Psoas muscle (tissue), 7 donors: ENCODE measurements at regions not wholly inside any gene's neighbourhood (a gene's known extent, or its start where the extent isn't known, plus 50 kb on each side); places are given as distances from the start of the nearest gene placed in this dataset.

Source experiments
- ATAC-seq, 4 donors: fragments of 200-7000 bp; cut with Tn5 transposase; one replicate each; pipeline ENCODE4 v1.9.1; 2020; ENCODE audit warnings: moderate library complexity in 3 of 4, mild to moderate bottlenecking in 2 of 4
- DNase-seq, 2 donors: peaks; one replicate each; pipeline ENCODE4 v3.0.0-alpha.2; 2020
- H3K27ac ChIP-seq: fragments of 200-600 bp; one replicate; pipeline ENCODE4 v1.8.0; 2022
- H3K27me3 ChIP-seq, 3 donors: fragments of 200-600 bp in 1 of 3; one replicate each; pipeline versions ENCODE4 v1.6.1 to v1.8.0; 2013 to 2022; ENCODE audit warnings: low read length in 2 of 3, mild to moderate bottlenecking in 2 of 3, moderate library complexity in 1 of 3; ENCODE audit not compliant: insufficient read depth in 3 of 3
- H3K36me3 ChIP-seq, 2 donors: fragments of 200-600 bp in 1 of 2; one replicate each; pipeline versions ENCODE4 v1.6.1 to v1.8.0; 2013 to 2022; ENCODE audit warnings: low read depth in 1 of 2, mild to moderate bottlenecking in 1 of 2, moderate library complexity in 1 of 2; ENCODE audit not compliant: insufficient read depth in 1 of 2
- H3K4me1 ChIP-seq: fragments of 200-600 bp; one replicate; pipeline ENCODE4 v1.8.0; 2022
- H3K4me3 ChIP-seq: fragments of 200-600 bp; one replicate; pipeline ENCODE4 v1.8.0; 2022; ENCODE audit warnings: mild to moderate bottlenecking
- H3K9me3 ChIP-seq: fragments of 200-600 bp; one replicate; pipeline ENCODE4 v1.8.0; 2022
- WGBS, 3 donors: extraction: QIAGEN DNeasy Blood & Tissue Kit; methylation state at CpG; one replicate each; pipeline versions ENCODE4 v1.1.6 to v1.1.7; 2013; 5-methylcytosine and 5-hydroxymethylcytosine counted together
- intact Hi-C, 2 donors: fragments of 100-400 bp; cut with DNase I; formaldehyde crosslinking; loops; one replicate each; pipeline versions ENCODE4 v1.11.0 to v1.14.2; 2022
- TF ChIP-seq, protein P1 (sequence below): fragments of 200-600 bp; IDR thresholded peaks from one replicate; pipeline ENCODE4 v1.8.0; 2022; ENCODE audit warnings: antibody characterized with exemption
- donor health status: healthy with polysubstance abuse.
- donor health status: DM: no; HTN: no; CAD: no; lungs with moderate emphysema.
- donor health status: Bipolar disorder and iron deficiency.
- donor health status: healthy.
- donor health status: DM: yes; HTN: yes; CAD: no.
- donor health status: DM: no; HTN: no; CAD: no.
- donor health status: DM: yes; HTN: yes; CAD: no.

GRCh38 chr7:91691865-91692264, 188.6 kb downstream of the MTERF1 start:
- no peak overlapping the region for H3K4me3 ChIP-seq
- no peak for ATAC-seq
- no peaks in the 10 kb centered on the region for H3K9me3 ChIP-seq
- intact Hi-C loops, result no loop called here
- no peaks in the 10 kb centered on the region for H3K36me3 ChIP-seq
- H3K27ac ChIP-seq, result no peak overlapping the region
- H3K27me3 ChIP-seq, result no peaks in the 10 kb centered on the region
- no peak for DNase-seq
- 87 to 88% (median 88%) methylated on average over 6 of the region's 6 CpGs for WGBS, 3 donors
- TF ChIP-seq, protein P1, sequence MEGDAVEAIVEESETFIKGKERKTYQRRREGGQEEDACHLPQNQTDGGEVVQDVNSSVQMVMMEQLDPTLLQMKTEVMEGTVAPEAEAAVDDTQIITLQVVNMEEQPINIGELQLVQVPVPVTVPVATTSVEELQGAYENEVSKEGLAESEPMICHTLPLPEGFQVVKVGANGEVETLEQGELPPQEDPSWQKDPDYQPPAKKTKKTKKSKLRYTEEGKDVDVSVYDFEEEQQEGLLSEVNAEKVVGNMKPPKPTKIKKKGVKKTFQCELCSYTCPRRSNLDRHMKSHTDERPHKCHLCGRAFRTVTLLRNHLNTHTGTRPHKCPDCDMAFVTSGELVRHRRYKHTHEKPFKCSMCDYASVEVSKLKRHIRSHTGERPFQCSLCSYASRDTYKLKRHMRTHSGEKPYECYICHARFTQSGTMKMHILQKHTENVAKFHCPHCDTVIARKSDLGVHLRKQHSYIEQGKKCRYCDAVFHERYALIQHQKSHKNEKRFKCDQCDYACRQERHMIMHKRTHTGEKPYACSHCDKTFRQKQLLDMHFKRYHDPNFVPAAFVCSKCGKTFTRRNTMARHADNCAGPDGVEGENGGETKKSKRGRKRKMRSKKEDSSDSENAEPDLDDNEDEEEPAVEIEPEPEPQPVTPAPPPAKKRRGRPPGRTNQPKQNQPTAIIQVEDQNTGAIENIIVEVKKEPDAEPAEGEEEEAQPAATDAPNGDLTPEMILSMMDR, result no peak
- H3K4me1 ChIP-seq, result no peaks in the 10 kb centered on the region

- no peak overlapping the region for H3K27ac ChIP-seq
- intact Hi-C loops, result no loop called here
- no peaks in the 10 kb centered on the region for H3K27me3 ChIP-seq
- no peaks in the 10 kb centered on the region for H3K4me1 ChIP-seq
- no peak for DNase-seq
- no peaks in the 10 kb centered on the region for H3K9me3 ChIP-seq
- TF ChIP-seq, protein P1, result no peak
- no peak overlapping the region for H3K4me3 ChIP-seq
- H3K36me3 ChIP-seq, result no peaks in the 10 kb centered on the region
- no peak for ATAC-seq
- 28 to 33% (median 31%) methylated on average over 3 of the region's 3 CpGs for WGBS, 3 donors
Measured at GRCh38 chr7:91692800-91693199, 187.7 kb downstream of the MTERF1 start.

DNA sequence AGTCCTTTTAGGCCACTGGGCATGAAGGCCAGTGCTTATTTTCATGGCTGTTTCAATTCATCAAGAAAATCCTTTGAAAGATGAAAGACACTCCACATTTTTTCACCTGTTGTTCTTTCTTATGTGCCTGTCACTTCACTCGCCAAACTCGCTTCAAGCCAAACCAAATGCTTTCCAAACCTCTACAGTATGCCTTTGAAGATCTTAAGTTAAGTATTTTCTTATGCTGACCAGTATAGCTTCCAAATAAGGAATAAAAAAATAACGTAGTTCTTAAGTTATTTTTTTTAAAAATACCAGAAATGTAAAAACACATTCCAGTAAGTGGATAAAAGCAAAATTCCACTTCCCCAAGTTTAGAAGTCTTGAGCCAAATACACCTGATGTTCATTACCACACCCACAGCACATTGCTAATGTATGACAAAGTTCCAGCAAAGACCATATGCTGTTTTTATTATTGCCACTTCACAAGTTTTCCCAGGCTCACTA, 186.1 kb downstream of the MTERF1 start:
- intact Hi-C loops, result no loop called here

DNA sequence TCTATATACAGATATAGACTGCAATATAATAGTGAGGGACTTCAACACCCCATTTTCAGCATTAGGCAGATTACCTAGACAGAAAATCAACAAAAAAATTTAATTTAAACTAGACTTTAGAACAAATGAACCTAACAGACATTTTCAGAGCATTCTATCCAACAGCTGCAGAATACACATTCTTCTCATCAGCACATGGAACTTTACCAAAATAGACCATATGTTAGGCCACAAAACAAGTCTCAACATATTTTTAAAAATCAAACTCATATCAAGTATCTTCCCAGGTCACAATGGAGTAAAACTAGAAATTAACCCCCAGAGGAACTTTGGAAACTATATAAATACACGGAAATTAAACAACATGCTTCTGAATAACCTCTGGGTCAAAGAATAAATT, 169.6 kb downstream of the MTERF1 start:
- no peak for ATAC-seq

More for the DNA sequence above, 186.1 kb downstream of the MTERF1 start:
- no peak for DNase-seq
- TF ChIP-seq, protein P1, result no peak
- Histone ChIP-seq H3K4me1 (no peaks in the 10 kb centered on the region), H3K4me3 (no peak overlapping the region), H3K9me3 (no peaks in the 10 kb centered on the region), H3K27me3 (no peaks in the 10 kb centered on the region), H3K36me3 (no peaks in the 10 kb centered on the region), H3K27ac (no peak overlapping the region)
- 32 to 41% (median 38%) methylated on average over 3 of the region's 3 CpGs for WGBS, 3 donors
- ATAC-seq, result no peak

DNA sequence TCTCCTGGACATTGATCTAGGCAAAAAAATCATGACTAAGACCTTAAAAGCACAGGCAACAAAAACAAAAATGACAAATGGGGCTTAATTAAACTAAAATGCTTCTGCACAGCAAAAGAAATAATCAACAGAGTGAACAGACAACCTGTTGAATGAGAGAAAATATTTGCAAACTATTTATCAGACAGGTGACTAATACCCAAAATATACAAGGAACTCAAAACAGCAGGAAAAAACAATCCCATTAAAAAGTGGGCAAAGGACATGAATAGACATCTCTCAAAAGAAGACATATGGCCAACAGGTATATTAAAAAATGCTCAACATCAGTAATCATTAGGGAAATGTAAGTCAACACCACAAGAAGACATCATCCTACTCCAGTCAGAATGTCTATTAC, 166.8 kb downstream of the MTERF1 start:
- no peak for ATAC-seq
- TF ChIP-seq, protein P1, result no peak
- intact Hi-C loops, result no loop called here
- H3K4me3 ChIP-seq, result no peak overlapping the region
- H3K27me3 ChIP-seq, result no peaks in the 10 kb centered on the region
- no peaks in the 10 kb centered on the region for H3K4me1 ChIP-seq
- H3K36me3 ChIP-seq, result no peaks in the 10 kb centered on the region
- no peak for DNase-seq
- no peak overlapping the region for H3K27ac ChIP-seq
- H3K9me3 ChIP-seq, result peaks cover 8% of the 10 kb centered on the region

More for the DNA sequence above, 169.6 kb downstream of the MTERF1 start:
- DNase-seq, result no peak
- no peaks in the 10 kb centered on the region for H3K4me1 ChIP-seq
- H3K27ac ChIP-seq, result no peak overlapping the region
- H3K9me3 ChIP-seq, result peaks cover 8% of the 10 kb centered on the region
- intact Hi-C loops, result no loop called here
- H3K27me3 ChIP-seq, result no peaks in the 10 kb centered on the region
- 11 to 23% (median 23%) methylated on average over 1 of the region's 1 CpG for WGBS, 3 donors
- TF ChIP-seq, protein P1, result no peak
- no peak overlapping the region for H3K4me3 ChIP-seq
- no peaks in the 10 kb centered on the region for H3K36me3 ChIP-seq
